OCI-LY3 (cell line): ENCODE measurements at regions not wholly inside any gene's neighbourhood (a gene's known extent, or its start where the extent isn't known, plus 50 kb on each side); places are given as distances from the start of the nearest gene placed in this dataset.

Experiments used
- H2AFZ ChIP-seq: fragments of 200-600, 300-600 bp; shearing (Covaris generic); 2 replicates; pipeline ENCODE4 v1.6.0; 2014; ENCODE audit warnings: antibody characterized with exemption, low read depth, low read length
- H3K27ac ChIP-seq: fragments of 200-600, 300-600 bp; sonication (generic); 2 replicates; pipeline ENCODE4 v1.5.1; 2014; ENCODE audit warnings: mild to moderate bottlenecking, low read length, moderate library complexity, mixed read lengths
- H3K27me3 ChIP-seq: fragments of 200-600, 300-600 bp; sonication (generic); 2 replicates; pipeline ENCODE4 v1.6.1; 2014; ENCODE audit warnings: low read depth, low read length, mixed read lengths
- H3K36me3 ChIP-seq: fragments of 200-600, 300-600 bp; sonication (generic); replicated peaks from 2 replicates; pipeline ENCODE3; 2014; ENCODE audit warnings: low read depth, low read length, mixed read lengths
- H3K4me1 ChIP-seq: fragments of 300-600, 200-600 bp; sonication (generic); 2 replicates; pipeline ENCODE4 v1.6.1; 2014; ENCODE audit warnings: low read length, mixed read lengths
- H3K4me2 ChIP-seq: fragments of 200-600, 300-600 bp; sonication (generic); 2 replicates; pipeline ENCODE4 v1.6.1; 2014; ENCODE audit warnings: low read length, mixed read lengths
- H3K4me3 ChIP-seq: fragments of 300-600, 200-600 bp; sonication (generic); 2 replicates; pipeline ENCODE4 v1.5.1; 2014; ENCODE audit warnings: antibody characterized with exemption, mild to moderate bottlenecking, low read length, moderate library complexity
- H3K79me2 ChIP-seq: fragments of 300-600, 200-600 bp; shearing (Covaris generic); 2 replicates; pipeline ENCODE4 v1.6.1; 2014; ENCODE audit warnings: mild to moderate bottlenecking, low read length, mixed read lengths
- H3K9ac ChIP-seq: fragments of 300-600, 200-600 bp; shearing (Covaris generic); 2 replicates; pipeline ENCODE4 v1.6.0; 2014; ENCODE audit warnings: mild to moderate bottlenecking, low read length, moderate library complexity
- H3K9me3 ChIP-seq: fragments of 200-600, 300-600 bp; shearing (Covaris generic); 2 replicates; pipeline ENCODE4 v1.6.1; 2014; ENCODE audit warnings: low read length, mixed read lengths; ENCODE audit not compliant: insufficient read depth
- H4K20me1 ChIP-seq: fragments of 200-600, 300-600 bp; sonication (generic); 2 replicates; pipeline ENCODE4 v1.6.1; 2016; ENCODE audit warnings: low read length, mixed read lengths; ENCODE audit not compliant: insufficient read depth
- CTCF ChIP-seq: fragments of 200-600, 300-600 bp; sonication (generic); IDR thresholded peaks from 2 replicates; pipeline ENCODE4 v1.5.1; 2014; ENCODE audit warnings: antibody characterized with exemption, low read length, low read depth
- EZH2phosphoT487 ChIP-seq: fragments of 200-600 bp; shearing (Covaris generic); IDR thresholded peaks from 2 replicates; pipeline ENCODE4 v1.6.1; 2018; ENCODE audit warnings: antibody characterized with exemption, mixed run types, low read depth

- Histone ChIP-seq H3K9ac (peak overlapping the region; percentile 47), H3K4me3 (peak overlapping the region; percentile 57), H3K27me3 (no peaks in the 10 kb centered on the region), H3K9me3 (no peaks in the 10 kb centered on the region), H3K79me2 (no peaks in the 10 kb centered on the region), H3K4me2 (peak overlapping the region; percentile 69), H2AFZ (no peak overlapping the region), H4K20me1 (no peaks in the 10 kb centered on the region), H3K36me3 (no peaks in the 10 kb centered on the region), H3K4me1 (peaks cover 43% of the 10 kb centered on the region), H3K27ac (peak overlapping the region; percentile 94)
- TF ChIP-seq CTCF (no peak), EZH2phosphoT487 (no peak)
These were observed 195.6 kb downstream of the DEPDC1B start for GRCh38 chr5:60504342-60504741.

DNA sequence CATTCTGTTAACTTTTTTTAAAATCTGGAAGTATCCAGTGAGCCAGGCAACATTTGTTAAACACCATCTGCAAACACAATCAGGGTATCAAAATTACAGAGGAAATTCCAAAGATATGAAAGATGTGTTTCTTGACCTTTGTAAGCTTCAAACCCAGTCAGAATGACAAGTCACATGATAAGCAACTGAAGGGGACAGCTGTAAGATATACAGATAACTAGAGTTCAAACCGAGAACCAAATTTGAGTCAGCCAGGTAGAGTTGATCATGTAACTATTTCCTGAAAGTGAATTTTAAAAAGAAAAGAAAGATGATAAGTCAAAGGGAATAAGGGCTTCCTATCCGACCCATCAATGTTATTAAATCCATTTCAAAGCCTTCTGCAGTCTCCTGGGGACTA, 196.2 kb downstream of the DEPDC1B start:
- Histone ChIP-seq H3K27me3 (no peaks in the 10 kb centered on the region), H3K4me3 (peak overlapping the region; percentile 57), H3K79me2 (no peaks in the 10 kb centered on the region), H3K9me3 (no peaks in the 10 kb centered on the region), H3K9ac (peak overlapping the region; percentile 47; the same call in 1 of the 2 replicates), H3K36me3 (no peaks in the 10 kb centered on the region), H3K4me1 (peaks cover 43% of the 10 kb centered on the region), H3K4me2 (peak overlapping the region; percentile 69), H3K27ac (peak overlapping the region; percentile 94), H4K20me1 (no peaks in the 10 kb centered on the region), H2AFZ (no peak overlapping the region)
- TF ChIP-seq EZH2phosphoT487 (no peak), CTCF (no peak)

DNA sequence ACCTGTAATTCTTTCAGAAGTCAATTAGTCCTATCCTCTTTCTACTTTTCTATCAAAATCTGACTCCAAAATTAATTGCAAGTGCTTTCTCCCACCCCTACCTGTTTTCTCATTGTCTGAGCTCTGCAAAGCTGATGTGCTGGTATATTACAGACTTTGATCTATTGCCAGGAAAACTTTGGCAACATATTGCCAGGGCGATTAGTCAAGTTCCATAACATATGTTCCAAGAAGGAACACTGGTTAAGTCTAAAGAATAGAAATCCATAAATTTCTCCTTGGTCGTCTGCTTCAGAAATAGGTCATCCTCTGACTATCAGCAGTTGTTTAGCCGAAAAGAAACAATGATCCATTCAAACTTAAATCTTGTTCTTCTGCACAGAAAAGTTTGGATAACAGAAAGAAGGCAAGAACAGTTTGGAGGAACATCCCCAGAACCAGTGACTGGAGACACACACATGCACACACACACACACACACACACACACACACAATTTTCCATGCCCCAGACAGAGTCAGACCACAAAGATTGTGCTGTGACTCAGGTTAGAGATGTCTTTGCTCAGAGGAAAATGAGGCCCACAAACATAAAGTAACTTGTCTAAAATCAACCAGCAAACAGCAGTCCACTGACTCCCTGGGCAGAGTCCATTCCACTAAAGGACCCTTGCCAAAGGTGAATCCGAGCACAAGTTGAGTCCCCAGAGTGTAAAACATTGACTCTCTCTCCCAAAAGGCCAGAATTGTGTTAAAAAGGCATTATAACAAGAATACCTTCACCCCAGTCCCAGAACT, 202.1 kb downstream of the DEPDC1B start:
- H3K79me2 ChIP-seq = no peaks in the 10 kb centered on the region
- no peaks in the 10 kb centered on the region for H3K9me3 ChIP-seq
- no peaks in the 10 kb centered on the region for H3K27me3 ChIP-seq
- H3K27ac ChIP-seq = no peak overlapping the region
- no peaks in the 10 kb centered on the region for H3K36me3 ChIP-seq
- no peak overlapping the region for H3K4me3 ChIP-seq
- no peak overlapping the region for H3K9ac ChIP-seq
- peaks cover 35% of the 10 kb centered on the region for H3K4me1 ChIP-seq
- no peaks in the 10 kb centered on the region for H4K20me1 ChIP-seq
- H3K4me2 ChIP-seq = no peak overlapping the region
- no peak for TF ChIP-seq CTCF
- no peak for TF ChIP-seq EZH2phosphoT487
- H2AFZ ChIP-seq = no peak overlapping the region

- Histone ChIP-seq H3K4me2 (no peak overlapping the region), H3K4me3 (no peak overlapping the region)
These were observed 204.1 kb downstream of the DEPDC1B start for GRCh38 chr5:60495644-60496520.

More at GRCh38 chr5:60495644-60496520, 204.1 kb downstream of the DEPDC1B start:
- Histone ChIP-seq H3K79me2 (no peaks in the 10 kb centered on the region), H2AFZ (no peak overlapping the region), H3K9me3 (no peaks in the 10 kb centered on the region), H3K27me3 (no peaks in the 10 kb centered on the region), H3K4me1 (peaks cover 30% of the 10 kb centered on the region), H4K20me1 (no peaks in the 10 kb centered on the region), H3K9ac (no peak overlapping the region), H3K36me3 (no peaks in the 10 kb centered on the region), H3K27ac (no peak overlapping the region)
- TF ChIP-seq EZH2phosphoT487 = no peak
- no peak for TF ChIP-seq CTCF
